ENCODE measurements at regions not wholly inside any gene's neighbourhood (a gene's known extent, or its start where the extent isn't known, plus 50 kb on each side); places are given as distances from the start of the nearest gene placed in this dataset.
A peak's percentile ranks its signal among the peaks of the same experiment; 100 is the strongest.

- H3K27me3 ChIP-seq (ENCODE audit: control insufficient read depth, insufficient read depth, low read length), result no peaks in the 10 kb centered on the region
- FAIRE-seq (no peak), DNase-seq (ENCODE audit: low read depth) (no peak)
- H3K4me3 ChIP-seq (ENCODE audit: low read depth, low read length), result no peak overlapping the region
- H3K36me3 ChIP-seq (ENCODE audit: control insufficient read depth, insufficient read depth, low read length), result no peaks in the 10 kb centered on the region
- TF ChIP-seq CTCF (IDR thresholded peaks at IDR 0.05; ENCODE audit: insufficient read depth, low read length, severe bottlenecking), result no peak
Measured at GRCh38 chr1:201697174-201697573, 131.8 kb upstream of the IPO9 start.

DNA sequence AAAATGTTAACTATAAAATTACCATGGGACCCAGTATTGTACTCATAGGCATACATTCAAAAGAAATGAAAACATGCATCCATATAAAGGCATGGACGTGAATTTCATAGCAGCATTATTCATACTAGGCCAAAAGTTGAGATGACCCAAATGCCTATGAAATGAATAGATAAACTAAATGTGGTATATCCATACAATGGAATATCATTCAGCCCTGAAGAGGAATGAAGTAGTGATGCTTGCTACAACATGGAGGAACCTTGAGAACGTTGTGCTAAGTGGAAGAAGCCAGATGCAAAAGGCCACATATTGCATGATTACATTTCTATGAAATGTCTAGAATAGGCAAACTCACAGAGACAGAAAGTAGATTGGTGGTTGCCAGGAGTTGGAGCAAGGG lies 127.1 kb upstream of the IPO9 start:
- DNase-seq (ENCODE audit: low read depth), result no peak
- no peaks in the 10 kb centered on the region for H3K36me3 ChIP-seq (ENCODE audit: control insufficient read depth, insufficient read depth, low read length)
- no peaks in the 10 kb centered on the region for H3K27me3 ChIP-seq (ENCODE audit: control insufficient read depth, insufficient read depth, low read length)
- no peak for TF ChIP-seq CTCF (IDR thresholded peaks at IDR 0.05; ENCODE audit: insufficient read depth, low read length, severe bottlenecking)
- FAIRE-seq, result no peak
- H3K4me3 ChIP-seq (ENCODE audit: low read depth, low read length), result no peak overlapping the region

DNA sequence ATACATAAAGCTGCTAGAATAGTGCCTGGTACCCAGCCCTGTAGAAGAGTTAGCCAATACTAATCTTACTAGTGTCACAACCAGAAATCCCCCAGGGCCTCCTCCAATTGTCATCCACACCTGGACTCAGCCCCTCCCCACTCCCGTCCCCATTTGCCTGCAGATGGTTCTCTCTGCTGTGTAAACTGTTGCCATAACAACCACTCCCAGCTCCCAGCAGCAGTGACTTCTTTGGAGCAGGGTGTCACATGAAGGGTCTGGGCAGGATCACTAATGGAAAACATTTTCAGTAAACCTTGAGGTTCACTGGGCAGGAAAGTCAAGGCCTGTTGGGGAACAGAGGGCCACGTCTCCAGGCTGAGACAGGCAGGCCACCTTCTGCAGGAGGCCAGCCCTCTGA lies 126.0 kb upstream of the IPO9 start:
- Histone ChIP-seq H3K36me3 (ENCODE audit: control insufficient read depth, insufficient read depth, low read length) (no peaks in the 10 kb centered on the region), H3K4me3 (ENCODE audit: low read depth, low read length) (no peak overlapping the region), H3K27me3 (ENCODE audit: control insufficient read depth, insufficient read depth, low read length) (no peaks in the 10 kb centered on the region)
- TF ChIP-seq CTCF (IDR thresholded peaks at IDR 0.05; ENCODE audit: insufficient read depth, low read length, severe bottlenecking), result no peak
- FAIRE-seq (no peak), DNase-seq (ENCODE audit: low read depth) (no peak)

GRCh38 chr1:201703621-201704438 lies 125.1 kb upstream of the IPO9 start:
- TF ChIP-seq CTCF (IDR thresholded peaks at IDR 0.05; ENCODE audit: insufficient read depth, low read length, severe bottlenecking), result peak; percentile 99
- no peaks in the 10 kb centered on the region for H3K27me3 ChIP-seq (ENCODE audit: control insufficient read depth, insufficient read depth, low read length)
- no peak overlapping the region for H3K4me3 ChIP-seq (ENCODE audit: low read depth, low read length)
- no peaks in the 10 kb centered on the region for H3K36me3 ChIP-seq (ENCODE audit: control insufficient read depth, insufficient read depth, low read length)
- DNase-seq (ENCODE audit: low read depth) (peak; percentile 52), FAIRE-seq (no peak)

DNA sequence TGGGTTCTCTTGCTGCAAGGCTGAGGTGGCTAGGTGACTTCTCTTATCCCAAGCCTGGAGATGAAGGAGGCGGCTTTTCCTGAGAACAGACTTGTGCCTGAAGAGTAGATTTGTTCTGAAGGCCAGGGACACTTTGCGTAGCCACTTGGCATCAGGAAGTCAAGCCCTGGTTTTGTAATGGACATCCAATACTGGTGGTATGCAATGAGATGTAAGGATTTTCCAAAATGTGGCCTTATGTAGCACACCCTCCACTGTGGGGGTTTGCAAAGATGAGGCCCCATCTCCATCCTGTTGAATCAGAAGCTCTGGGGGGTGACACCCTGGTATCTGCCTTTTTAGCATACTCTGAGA lies 124.5 kb upstream of the IPO9 start:
- DNase-seq (ENCODE audit: low read depth) (no peak), FAIRE-seq (no peak)
- Histone ChIP-seq H3K4me3 (ENCODE audit: low read depth, low read length) (no peak overlapping the region), H3K36me3 (ENCODE audit: control insufficient read depth, insufficient read depth, low read length) (no peaks in the 10 kb centered on the region), H3K27me3 (ENCODE audit: control insufficient read depth, insufficient read depth, low read length) (no peaks in the 10 kb centered on the region)
- no peak for TF ChIP-seq CTCF (IDR thresholded peaks at IDR 0.05; ENCODE audit: insufficient read depth, low read length, severe bottlenecking)

GRCh38 chr1:201705389-201705788 lies 123.6 kb upstream of the IPO9 start:
- Histone ChIP-seq H3K4me3 (ENCODE audit: low read depth, low read length) (no peak overlapping the region), H3K36me3 (ENCODE audit: control insufficient read depth, insufficient read depth, low read length) (no peaks in the 10 kb centered on the region), H3K27me3 (ENCODE audit: control insufficient read depth, insufficient read depth, low read length) (no peaks in the 10 kb centered on the region)
- FAIRE-seq (no peak), DNase-seq (ENCODE audit: low read depth) (no peak)
- no peak for TF ChIP-seq CTCF (IDR thresholded peaks at IDR 0.05; ENCODE audit: insufficient read depth, low read length, severe bottlenecking)
